HG02610 (cell line): ENCODE measurements at regions not wholly inside any gene's neighbourhood (a gene's known extent, or its start where the extent isn't known, plus 50 kb on each side); places are given as distances from the start of the nearest gene placed in this dataset.
"Not testable (repeated sequence)": the region's sequence is repeated elsewhere in the genome, so short reads cannot be mapped to it uniquely, and the experiment has no call there.

Source experiments
- ATAC-seq: cut with Tn5 transposase; IDR thresholded peaks from one replicate; pipeline ENCODE4 v1.9.1; 2021; ENCODE audit warnings: mild to moderate bottlenecking, moderate library complexity; ENCODE audit not compliant: unreplicated experiment

- ATAC-seq = no peak
Observed at GRCh38 chr2:224121406-224122067, 82.5 kb upstream of the SERPINE2 start.

- no peak for ATAC-seq
Observed at GRCh38 chr2:224120986-224121385, 81.9 kb upstream of the SERPINE2 start.

- ATAC-seq = not testable (repeated sequence)
Observed at GRCh38 chr2:224119846-224120245, 80.8 kb upstream of the SERPINE2 start.

GRCh38 chr2:224114428-224114827 lies 75.3 kb upstream of the SERPINE2 start:
- ATAC-seq = no peak

- ATAC-seq = not testable (repeated sequence)
Observed at GRCh38 chr2:224113930-224114329, 74.8 kb upstream of the SERPINE2 start.

GRCh38 chr2:224111576-224111975 lies 72.5 kb upstream of the SERPINE2 start:
- ATAC-seq = no peak

GRCh38 chr2:224110811-224111210 lies 71.7 kb upstream of the SERPINE2 start:
- no peak for ATAC-seq

GRCh38 chr2:224109751-224110150 lies 70.7 kb upstream of the SERPINE2 start:
- ATAC-seq = no peak

- ATAC-seq = no peak
Observed at GRCh38 chr2:224106794-224107193, 67.7 kb upstream of the SERPINE2 start.

- no peak for ATAC-seq
Observed at GRCh38 chr2:224104668-224105386, 65.7 kb upstream of the SERPINE2 start.

GRCh38 chr2:224103651-224104050 lies 64.6 kb upstream of the SERPINE2 start:
- no peak for ATAC-seq

- no peak for ATAC-seq
Observed at GRCh38 chr2:224102991-224103390, 63.9 kb upstream of the SERPINE2 start.

- no peak for ATAC-seq
Observed at GRCh38 chr2:224101820-224102630, 62.9 kb upstream of the SERPINE2 start.

- no peak for ATAC-seq
Observed at GRCh38 chr2:224099861-224100643, 61.0 kb upstream of the SERPINE2 start.

- no peak for ATAC-seq
Observed at GRCh38 chr2:224098481-224099230, 59.6 kb upstream of the SERPINE2 start.

- ATAC-seq = no peak
Observed at GRCh38 chr2:224094413-224094812, 55.3 kb upstream of the SERPINE2 start.

GRCh38 chr2:224091671-224092070 lies 52.6 kb upstream of the SERPINE2 start:
- ATAC-seq = not testable (repeated sequence)

- not testable (repeated sequence) for ATAC-seq
Observed at GRCh38 chr2:224089606-224090005, 50.5 kb upstream of the SERPINE2 start.
